IMR-90 (cell line): ENCODE measurements at regions not wholly inside any gene's neighbourhood (a gene's known extent, or its start where the extent isn't known, plus 50 kb on each side); places are given as distances from the start of the nearest gene placed in this dataset.

Source experiments
- ATAC-seq: fragments of 200-7000 bp; cut with Tn5 transposase; 2 replicates; pipeline ENCODE4 v1.9.1; 2020; ENCODE audit warnings: low read depth, mild to moderate bottlenecking, moderate library complexity
- BruUV-seq: library from RNA; stranded (reverse); fragments of 400-500 nt; replicated peaks from 2 replicates; lab custom pipeline; 2021; lab: Mats Ljungman, UMichigan
- CTCF ChIA-PET: fragments of 300-600 bp; formaldehyde crosslinking; extraction: SDS; loops from one replicate; lab custom pipeline; 2021; ENCODE audit warnings: antibody characterized with exemption; lab: Yijun Ruan, JAX
- POLR2A ChIA-PET: fragments of 300-600 bp; sonication (Branson Sonifier 250); formaldehyde crosslinking; loops from one replicate; lab custom pipeline; 2022; ENCODE audit warnings: antibody characterized with exemption; ENCODE audit not compliant: unreplicated experiment; lab: Charles Lee
- DNase-seq: peaks from one replicate; pipeline ENCODE4 v3.0.0; 2013
- H2AFZ ChIP-seq: replicated peaks from 2 replicates; pipeline ENCODE3; 2013; ENCODE audit warnings: low read length, mild to moderate bottlenecking; ENCODE audit not compliant: poor library complexity
- H2AK5ac ChIP-seq: 2 replicates; pipeline ENCODE4 v1.6.1; 2013; ENCODE audit warnings: low read depth, low read length, inconsistent platforms
- H2AK9ac ChIP-seq: replicated peaks from 2 replicates; pipeline ENCODE3; 2013; ENCODE audit warnings: mild to moderate bottlenecking, low read depth, low read length, moderate library complexity; ENCODE audit not compliant: poor library complexity
- H2BK120ac ChIP-seq: 2 replicates; pipeline ENCODE4 v1.6.1; 2013; ENCODE audit warnings: low read depth, low read length, inconsistent platforms
- H2BK15ac ChIP-seq: 3 replicates; pipeline ENCODE4 v1.6.1; 2013; ENCODE audit warnings: low read depth, low read length, inconsistent platforms
- H2BK20ac ChIP-seq: 2 replicates; pipeline ENCODE4 v1.6.1; 2013; ENCODE audit warnings: low read depth, mild to moderate bottlenecking, inconsistent platforms, low read length, moderate library complexity
- H2BK5ac ChIP-seq: 2 replicates; pipeline ENCODE4 v1.6.1; 2013; ENCODE audit warnings: mild to moderate bottlenecking, low read depth, low read length, inconsistent platforms; ENCODE audit not compliant: poor library complexity, severe bottlenecking
- H3K14ac ChIP-seq: replicated peaks from 2 replicates; pipeline ENCODE4 v1.6.1; 2013; ENCODE audit warnings: low read depth, low read length, inconsistent platforms
- H3K18ac ChIP-seq: 2 replicates; pipeline ENCODE4 v1.6.1; 2013; ENCODE audit warnings: low read depth, low read length, control low read depth
- H3K23ac ChIP-seq: 2 replicates; pipeline ENCODE4 v1.6.1; 2013; ENCODE audit warnings: low read depth, low read length, inconsistent platforms
- H3K27ac ChIP-seq: 2 replicates; pipeline ENCODE4 v1.5.1; 2013; ENCODE audit warnings: mild to moderate bottlenecking, control low read depth, low read length; ENCODE audit not compliant: insufficient read depth
- H3K27me3 ChIP-seq: 2 replicates; pipeline ENCODE4 v1.6.1; 2013; ENCODE audit warnings: low read length; ENCODE audit not compliant: control insufficient read depth, insufficient read depth
- H3K36me3 ChIP-seq: 2 replicates; pipeline ENCODE4 v1.6.1; 2013; ENCODE audit warnings: low read length, mixed read lengths; ENCODE audit not compliant: control insufficient read depth, insufficient read depth
- H3K4ac ChIP-seq: 2 replicates; pipeline ENCODE4 v1.6.1; 2013; ENCODE audit warnings: low read depth, low read length, inconsistent platforms
- H3K4me1 ChIP-seq: 2 replicates; pipeline ENCODE4 v1.6.1; 2013; ENCODE audit warnings: low read length, mixed read lengths; ENCODE audit not compliant: control insufficient read depth, insufficient read depth
- H3K4me2 ChIP-seq: 2 replicates; pipeline ENCODE4 v1.6.1; 2013; ENCODE audit warnings: low read depth, mild to moderate bottlenecking, control low read depth, low read length, moderate library complexity
- H3K4me3 ChIP-seq: 2 replicates; pipeline ENCODE4 v1.5.1; 2013; ENCODE audit warnings: low read depth, mild to moderate bottlenecking, control low read depth, low read length, moderate library complexity; ENCODE audit not compliant: insufficient read depth
- H3K56ac ChIP-seq: 2 replicates; pipeline ENCODE4 v1.6.1; 2013; ENCODE audit warnings: low read length, inconsistent platforms; ENCODE audit not compliant: insufficient read depth; ENCODE audit errors: extremely low read depth
- H3K79me1 ChIP-seq, 2 experiments: 2 replicates each; pipeline ENCODE4 v1.6.1; 2013; ENCODE audit warnings: low read length in 2 of 2, inconsistent platforms in 1 of 2, low read depth in 1 of 2
- H3K9ac ChIP-seq: 2 replicates; pipeline ENCODE4 v1.6.1; 2013; ENCODE audit warnings: low read depth, low read length, control low read depth
- H3K9me1 ChIP-seq: 2 replicates; pipeline ENCODE4 v1.6.1; 2013; ENCODE audit warnings: low read length, inconsistent platforms; ENCODE audit not compliant: insufficient read depth
- H3K9me3 ChIP-seq: 2 replicates; pipeline ENCODE4 v1.6.1; 2013; ENCODE audit warnings: low read length; ENCODE audit not compliant: control insufficient read depth, insufficient read depth
- H4K20me1 ChIP-seq: 2 replicates; pipeline ENCODE4 v1.6.1; 2013; ENCODE audit warnings: low read length, inconsistent platforms; ENCODE audit not compliant: insufficient read depth
- H4K5ac ChIP-seq: 2 replicates; pipeline ENCODE4 v1.6.1; 2013; ENCODE audit warnings: mild to moderate bottlenecking, low read depth, low read length, control low read depth
- H4K8ac ChIP-seq, 2 experiments: 2 replicates each; pipeline ENCODE4 v1.6.1; 2013; ENCODE audit warnings: low read depth in 2 of 2, low read length in 2 of 2, control low read depth in 1 of 2, inconsistent platforms in 1 of 2
- H4K91ac ChIP-seq: 2 replicates; pipeline ENCODE4 v1.6.1; 2013; ENCODE audit warnings: low read depth, low read length, inconsistent platforms; ENCODE audit not compliant: insufficient read depth
- BHLHE40 ChIP-seq: fragments of 150-350 bp; IDR thresholded peaks from 2 replicates; pipeline ENCODE4 v1.6.1; 2016; ENCODE audit warnings: mild to moderate bottlenecking, low read depth, low read length
- CHD1 ChIP-seq: IDR thresholded peaks from 2 replicates; pipeline ENCODE4 v1.6.1; 2012; ENCODE audit warnings: low read depth, low read length, improper control_type of control experiment
- CTCF ChIP-seq: conservative IDR thresholded peaks from 2 replicates; pipeline ENCODE4 v1.5.1; 2012; ENCODE audit warnings: mild to moderate bottlenecking, low read depth, low read length, improper control_type of control experiment
- FOS ChIP-seq: fragments of 150-350 bp; IDR thresholded peaks from 2 replicates; pipeline ENCODE4 v1.6.1; 2016; ENCODE audit warnings: low read depth, low read length
- MAFK ChIP-seq: IDR thresholded peaks from 2 replicates; pipeline ENCODE4 v1.6.1; 2012; ENCODE audit warnings: low read depth, low read length, improper control_type of control experiment
- MAZ ChIP-seq: IDR thresholded peaks from 2 replicates; pipeline ENCODE4 v1.6.1; 2012; ENCODE audit warnings: low read depth, mild to moderate bottlenecking, low read length, improper control_type of control experiment, moderate library complexity, borderline replicate concordance
- NFE2L2 ChIP-seq: fragments of 150-350 bp; IDR thresholded peaks from 2 replicates; pipeline ENCODE4 v1.6.1; 2016; ENCODE audit warnings: low read depth, mild to moderate bottlenecking, low read length
- POLR2A ChIP-seq: IDR thresholded peaks from 2 replicates; pipeline ENCODE4 v1.6.1; 2012; ENCODE audit warnings: mild to moderate bottlenecking, low read depth, low read length
- RAD21 ChIP-seq: IDR thresholded peaks from 2 replicates; pipeline ENCODE4 v1.6.1; 2012; ENCODE audit warnings: low read length, improper control_type of control experiment
- RCOR1 ChIP-seq: IDR thresholded peaks from 2 replicates; pipeline ENCODE4 v1.6.1; 2012; ENCODE audit warnings: mild to moderate bottlenecking, low read length, improper control_type of control experiment; ENCODE audit not compliant: insufficient replicate concordance
- RFX5 ChIP-seq: IDR thresholded peaks from 2 replicates; pipeline ENCODE4 v1.8.0; 2012; ENCODE audit warnings: low read depth, mild to moderate bottlenecking, low read length, moderate library complexity
- WGBS, 2 experiments: methylation state at CpG; one replicate each; pipeline versions ENCODE4 v1.1.5 to v1.1.7; 2013; ENCODE audit warnings: missing lambda C conversion rate in 2 of 2; ENCODE audit not compliant: insufficient read length in 1 of 2; ENCODE audit errors: extremely low coverage in 2 of 2; 5-methylcytosine and 5-hydroxymethylcytosine counted together
- dilution Hi-C: fragments of 300-500 bp; cut with HindIII; formaldehyde crosslinking; loops from one replicate; pipeline ENCODE4 v1.14.3; 2018; ENCODE audit warnings: low sequenced_read_pairs; ENCODE audit not compliant: unreplicated experiment
- in situ Hi-C: fragments of 300-500 bp; cut with MboI; formaldehyde crosslinking; loops from 3 replicates; pipeline ENCODE4 v1.14.3; 2019; ENCODE audit warnings: low sequenced_read_pairs, inconsistent platforms, mixed read lengths
- intact Hi-C: fragments of 100-400 bp; cut with micrococcal nuclease; formaldehyde crosslinking; loops from 2 replicates; pipeline ENCODE4 v1.10.0; 2022
- TF ChIP-seq, protein P1 (sequence below): fragments of 150-350 bp; IDR thresholded peaks from 2 replicates; pipeline ENCODE4 v1.6.1; 2017; ENCODE audit warnings: mild to moderate bottlenecking, antibody characterized with exemption, low read length, low read depth
- TF ChIP-seq, protein P2 (sequence below): fragments of 150-350 bp; IDR thresholded peaks from 2 replicates; pipeline ENCODE4 v1.6.1; 2016; ENCODE audit warnings: low read depth, mild to moderate bottlenecking, low read length, moderate library complexity, borderline replicate concordance

DNA sequence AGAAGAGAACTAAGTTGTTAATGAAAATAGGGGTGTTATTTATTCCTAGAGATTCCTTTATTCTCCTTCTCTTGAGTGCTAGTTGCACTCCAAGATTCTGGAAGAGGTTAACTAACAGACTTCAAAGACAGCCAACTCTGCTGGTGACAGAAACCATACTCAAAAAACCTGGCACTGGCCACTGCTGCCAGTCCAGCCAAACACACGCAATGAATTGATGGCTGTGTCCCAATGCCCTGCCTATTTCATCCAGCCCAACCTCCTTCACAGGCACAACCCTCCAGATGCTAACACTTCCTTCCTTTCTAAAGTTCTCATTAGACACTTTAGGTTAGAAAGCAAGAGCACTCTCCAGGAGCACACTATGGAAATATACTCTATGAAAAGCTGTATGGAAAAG is 150.8 kb upstream of the C11orf58 start:
- POLR2A ChIA-PET = no interaction called here
- H2AFZ ChIP-seq = no peak overlapping the region
- no peak overlapping the region for H2BK20ac ChIP-seq
- peaks cover 0 to 18% of the 10 kb centered on the region in 2 experiments; a peak in 3 of 4 replicates for H3K79me1 ChIP-seq
- no peaks in the 10 kb centered on the region for H3K27me3 ChIP-seq
- no peak overlapping the region for H3K14ac ChIP-seq
- H3K27ac ChIP-seq = no peak overlapping the region
- no peak overlapping the region for H4K91ac ChIP-seq
- H3K4me3 ChIP-seq = no peak overlapping the region
- H3K4me2 ChIP-seq = no peak overlapping the region
- ATAC-seq = no peak
- H3K56ac ChIP-seq = no peak overlapping the region
- no TSS peak for BruUV-seq
- H2BK120ac ChIP-seq = no peak overlapping the region
- H2BK15ac ChIP-seq = no peak overlapping the region
- no peak for DNase-seq
- no peaks in the 10 kb centered on the region for H3K9me1 ChIP-seq
- H4K8ac ChIP-seq = no peak overlapping the region
- H4K20me1 ChIP-seq = peaks cover 5% of the 10 kb centered on the region; the same call in 1 of the 2 replicates
- intact Hi-C loops = no loop called here
- H3K36me3 ChIP-seq = no peaks in the 10 kb centered on the region
- CTCF ChIA-PET = interaction anchor here (1.0 kb wide), 1 partner anchor 9 kb away, joined by 3 read pairs; no protein-coding TSS in a partner anchor
- H3K4me1 ChIP-seq = no peaks in the 10 kb centered on the region
- H2AK5ac ChIP-seq = no peak overlapping the region
- no peak overlapping the region for H3K4ac ChIP-seq
- in situ Hi-C loops = no loop called here
- no peak overlapping the region for H3K23ac ChIP-seq
- H3K9me3 ChIP-seq = no peaks in the 10 kb centered on the region
- no peak overlapping the region for H2AK9ac ChIP-seq
- dilution Hi-C loops = no loop called here
- no peak overlapping the region for H2BK5ac ChIP-seq
- no CpG with 5 or more reads among the region's 1 CpG for WGBS, 2 experiments
- H3K9ac ChIP-seq = no peak overlapping the region
- no peak overlapping the region for H4K5ac ChIP-seq
- TF ChIP-seq, protein P1, sequence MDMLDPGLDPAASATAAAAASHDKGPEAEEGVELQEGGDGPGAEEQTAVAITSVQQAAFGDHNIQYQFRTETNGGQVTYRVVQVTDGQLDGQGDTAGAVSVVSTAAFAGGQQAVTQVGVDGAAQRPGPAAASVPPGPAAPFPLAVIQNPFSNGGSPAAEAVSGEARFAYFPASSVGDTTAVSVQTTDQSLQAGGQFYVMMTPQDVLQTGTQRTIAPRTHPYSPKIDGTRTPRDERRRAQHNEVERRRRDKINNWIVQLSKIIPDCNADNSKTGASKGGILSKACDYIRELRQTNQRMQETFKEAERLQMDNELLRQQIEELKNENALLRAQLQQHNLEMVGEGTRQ = no peak
- no peak for TF ChIP-seq FOS
- no peak for TF ChIP-seq CTCF
- TF ChIP-seq RFX5 = no peak
- TF ChIP-seq BHLHE40 = no peak
- no peak for TF ChIP-seq NFE2L2
- no peak for TF ChIP-seq POLR2A
- no peak for TF ChIP-seq RAD21
- TF ChIP-seq, protein P2, sequence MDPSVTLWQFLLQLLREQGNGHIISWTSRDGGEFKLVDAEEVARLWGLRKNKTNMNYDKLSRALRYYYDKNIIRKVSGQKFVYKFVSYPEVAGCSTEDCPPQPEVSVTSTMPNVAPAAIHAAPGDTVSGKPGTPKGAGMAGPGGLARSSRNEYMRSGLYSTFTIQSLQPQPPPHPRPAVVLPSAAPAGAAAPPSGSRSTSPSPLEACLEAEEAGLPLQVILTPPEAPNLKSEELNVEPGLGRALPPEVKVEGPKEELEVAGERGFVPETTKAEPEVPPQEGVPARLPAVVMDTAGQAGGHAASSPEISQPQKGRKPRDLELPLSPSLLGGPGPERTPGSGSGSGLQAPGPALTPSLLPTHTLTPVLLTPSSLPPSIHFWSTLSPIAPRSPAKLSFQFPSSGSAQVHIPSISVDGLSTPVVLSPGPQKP = no peak
- TF ChIP-seq CHD1 = no peak
- TF ChIP-seq MAFK = no peak
- TF ChIP-seq RCOR1 = no peak
- no peak for TF ChIP-seq MAZ
- H3K18ac ChIP-seq = no peak overlapping the region
